MM.1S (cell line): ENCODE measurements at regions not wholly inside any gene's neighbourhood (a gene's known extent, or its start where the extent isn't known, plus 50 kb on each side); places are given as distances from the start of the nearest gene placed in this dataset.

Experiments used
- DNase-seq: peaks from one replicate; pipeline ENCODE4 v3.0.0-alpha.2; 2015
- H2AFZ ChIP-seq: fragments of 300-600 bp; sonication (generic); 2 replicates; pipeline ENCODE4 v1.6.0; 2016; ENCODE audit warnings: antibody characterized with exemption, low read length
- H3F3A ChIP-seq: fragments of 300-600 bp; sonication (generic); 2 replicates; pipeline ENCODE4 v1.6.1; 2016; ENCODE audit warnings: mild to moderate bottlenecking, antibody characterized with exemption, low read length, moderate library complexity, mixed read lengths; ENCODE audit not compliant: insufficient read depth
- H3K27ac ChIP-seq: fragments of 300-600 bp; sonication (generic); 2 replicates; pipeline ENCODE4 v1.5.1; 2016; ENCODE audit warnings: mild to moderate bottlenecking, low read length
- H3K27me3 ChIP-seq: fragments of 300-600 bp; sonication (generic); replicated peaks from 2 replicates; pipeline ENCODE4 v1.6.0; 2016; ENCODE audit warnings: low read length; ENCODE audit not compliant: insufficient read depth
- H3K36me3 ChIP-seq: fragments of 300-600 bp; sonication (generic); replicated peaks from 2 replicates; pipeline ENCODE4 v1.6.1; 2016; ENCODE audit warnings: mild to moderate bottlenecking, low read length, mixed read lengths; ENCODE audit not compliant: insufficient read depth
- H3K4me1 ChIP-seq: fragments of 300-600 bp; sonication (generic); 2 replicates; pipeline ENCODE4 v1.6.1; 2016; ENCODE audit warnings: low read length, mixed read lengths
- H3K4me2 ChIP-seq: fragments of 300-600 bp; sonication (generic); 2 replicates; pipeline ENCODE4 v1.6.0; 2016; ENCODE audit warnings: low read depth, low read length
- H3K4me3 ChIP-seq: fragments of 300-600 bp; sonication (generic); 2 replicates; pipeline ENCODE4 v1.5.1; 2016; ENCODE audit warnings: low read length, mixed read lengths
- H3K79me2 ChIP-seq: fragments of 300-600 bp; sonication (generic); 2 replicates; pipeline ENCODE4 v1.6.1; 2016; ENCODE audit warnings: mixed run types, low read length, mixed read lengths
- H3K9ac ChIP-seq: fragments of 300-600 bp; sonication (generic); 2 replicates; pipeline ENCODE4 v1.6.1; 2016; ENCODE audit warnings: low read length, mixed read lengths
- H3K9me2 ChIP-seq: fragments of 300-600 bp; sonication (generic); replicated peaks from 2 replicates; pipeline ENCODE4 v1.6.1; 2016; ENCODE audit warnings: mild to moderate bottlenecking, low read length, mixed read lengths; ENCODE audit not compliant: insufficient read depth
- H3K9me3 ChIP-seq: fragments of 300-600 bp; sonication (generic); replicated peaks from 2 replicates; pipeline ENCODE4 v1.6.1; 2016; ENCODE audit warnings: mild to moderate bottlenecking, low read length, mixed read lengths; ENCODE audit not compliant: insufficient read depth
- H4K20me1 ChIP-seq: fragments of 300-600 bp; sonication (generic); 2 replicates; pipeline ENCODE4 v1.6.1; 2016; ENCODE audit warnings: mild to moderate bottlenecking, low read length, moderate library complexity, mixed read lengths; ENCODE audit not compliant: insufficient read depth
- EZH2 ChIP-seq: fragments of 300-600 bp; sonication (generic); optimal IDR thresholded peaks from 2 replicates; pipeline ENCODE3; 2017; ENCODE audit warnings: low read depth, mild to moderate bottlenecking, antibody characterized with exemption, low read length, mixed read lengths
- EZH2phosphoT487 ChIP-seq: fragments of 300-600 bp; sonication (generic); IDR thresholded peaks from 2 replicates; pipeline ENCODE4 v1.6.1; 2018; ENCODE audit warnings: antibody characterized with exemption, low read length
- TF ChIP-seq, protein P1 (sequence below): fragments of 300-600 bp; sonication (generic); IDR thresholded peaks from 2 replicates; pipeline ENCODE4 v1.5.1; 2016; ENCODE audit warnings: antibody characterized with exemption, low read length, mixed read lengths

DNA sequence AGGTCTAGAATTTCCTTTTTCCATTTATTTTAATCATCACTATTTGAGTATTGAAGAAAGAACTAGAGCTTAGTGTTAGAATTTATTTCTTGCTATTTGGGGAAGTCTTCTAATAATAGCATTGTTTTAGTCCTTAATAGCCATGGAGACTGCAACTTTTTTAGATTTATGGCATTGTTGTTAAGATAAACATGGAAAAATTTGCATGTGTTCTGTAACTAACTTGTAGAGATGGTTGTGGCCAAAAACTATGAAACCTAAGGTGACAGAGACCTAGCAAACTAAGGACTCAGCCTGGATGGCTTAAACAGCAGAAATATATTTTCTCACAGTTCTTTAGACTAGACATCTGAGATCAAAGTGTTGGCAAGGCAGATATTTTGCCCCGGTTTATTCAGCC lies 246.4 kb downstream of the SPRY2 start:
- Histone ChIP-seq H4K20me1 (no peaks in the 10 kb centered on the region), H3K27me3 (no peaks in the 10 kb centered on the region), H3K9me2 (no peaks in the 10 kb centered on the region), H2AFZ (no peak overlapping the region), H3F3A (no peaks in the 10 kb centered on the region), H3K4me1 (no peaks in the 10 kb centered on the region), H3K79me2 (no peaks in the 10 kb centered on the region), H3K36me3 (no peaks in the 10 kb centered on the region), H3K4me2 (no peak overlapping the region), H3K4me3 (no peak overlapping the region), H3K9me3 (no peaks in the 10 kb centered on the region), H3K9ac (no peak overlapping the region), H3K27ac (no peak overlapping the region)
- DNase-seq: no peak
- TF ChIP-seq, protein P1, sequence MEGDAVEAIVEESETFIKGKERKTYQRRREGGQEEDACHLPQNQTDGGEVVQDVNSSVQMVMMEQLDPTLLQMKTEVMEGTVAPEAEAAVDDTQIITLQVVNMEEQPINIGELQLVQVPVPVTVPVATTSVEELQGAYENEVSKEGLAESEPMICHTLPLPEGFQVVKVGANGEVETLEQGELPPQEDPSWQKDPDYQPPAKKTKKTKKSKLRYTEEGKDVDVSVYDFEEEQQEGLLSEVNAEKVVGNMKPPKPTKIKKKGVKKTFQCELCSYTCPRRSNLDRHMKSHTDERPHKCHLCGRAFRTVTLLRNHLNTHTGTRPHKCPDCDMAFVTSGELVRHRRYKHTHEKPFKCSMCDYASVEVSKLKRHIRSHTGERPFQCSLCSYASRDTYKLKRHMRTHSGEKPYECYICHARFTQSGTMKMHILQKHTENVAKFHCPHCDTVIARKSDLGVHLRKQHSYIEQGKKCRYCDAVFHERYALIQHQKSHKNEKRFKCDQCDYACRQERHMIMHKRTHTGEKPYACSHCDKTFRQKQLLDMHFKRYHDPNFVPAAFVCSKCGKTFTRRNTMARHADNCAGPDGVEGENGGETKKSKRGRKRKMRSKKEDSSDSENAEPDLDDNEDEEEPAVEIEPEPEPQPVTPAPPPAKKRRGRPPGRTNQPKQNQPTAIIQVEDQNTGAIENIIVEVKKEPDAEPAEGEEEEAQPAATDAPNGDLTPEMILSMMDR: no peak
- no peak for TF ChIP-seq EZH2phosphoT487
- TF ChIP-seq EZH2: no peak

DNA sequence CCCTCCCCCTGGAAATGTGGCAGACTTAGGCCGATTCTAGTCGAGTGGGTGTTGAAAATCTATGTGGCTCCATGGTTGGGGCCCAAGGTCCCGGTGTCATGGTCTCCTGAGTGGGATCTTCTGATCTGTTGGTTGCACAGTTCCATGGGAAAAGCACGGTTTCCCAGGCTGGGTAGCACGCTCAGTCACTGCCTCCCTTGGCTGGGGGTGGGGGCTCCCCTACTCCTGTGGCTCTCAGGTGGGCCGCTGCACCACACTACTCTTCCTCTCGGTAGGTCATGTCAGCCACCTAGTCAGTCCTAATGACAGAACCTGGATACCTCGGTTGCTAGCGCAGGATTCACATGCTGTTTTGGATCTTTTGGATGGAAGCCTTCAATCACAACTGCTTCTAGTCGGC lies 247.0 kb downstream of the SPRY2 start:
- H3F3A ChIP-seq: no peaks in the 10 kb centered on the region

DNA sequence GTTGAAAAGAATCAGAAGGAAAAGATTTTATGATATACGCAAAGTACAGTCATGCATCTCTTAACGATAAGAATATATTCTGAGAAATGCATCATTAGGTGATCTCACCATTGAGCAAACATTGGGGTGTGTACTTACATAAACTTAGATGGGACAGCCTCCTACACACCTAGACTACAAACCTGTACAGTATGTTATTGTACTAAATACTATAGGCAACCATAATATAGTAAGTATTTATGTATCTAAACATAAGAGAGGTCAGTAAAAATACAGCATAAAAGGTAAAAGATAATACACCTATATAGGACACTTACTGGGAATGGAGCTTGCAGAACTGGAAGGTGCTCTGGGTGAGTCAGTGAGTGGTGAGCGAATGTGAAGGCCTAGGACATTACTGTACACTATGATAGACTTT lies 254.6 kb downstream of the SPRY2 start:
- Histone ChIP-seq H3K4me3 (no peak overlapping the region), H3K79me2 (no peaks in the 10 kb centered on the region), H2AFZ (no peak overlapping the region), H3K27me3 (no peaks in the 10 kb centered on the region), H3K9me2 (no peaks in the 10 kb centered on the region), H3K9ac (no peak overlapping the region), H3K4me2 (no peak overlapping the region), H3K27ac (no peak overlapping the region), H3F3A (no peaks in the 10 kb centered on the region), H3K4me1 (no peaks in the 10 kb centered on the region), H3K36me3 (no peaks in the 10 kb centered on the region), H3K9me3 (no peaks in the 10 kb centered on the region), H4K20me1 (no peaks in the 10 kb centered on the region)
- no peak for DNase-seq
- TF ChIP-seq EZH2phosphoT487: no peak
- TF ChIP-seq, protein P1: no peak

More for the DNA sequence above, 247.0 kb downstream of the SPRY2 start:
- Histone ChIP-seq H3K4me2 (no peak overlapping the region), H3K4me1 (no peaks in the 10 kb centered on the region), H3K27ac (no peak overlapping the region), H3K9me2 (no peaks in the 10 kb centered on the region), H3K4me3 (no peak overlapping the region), H2AFZ (no peak overlapping the region), H3K27me3 (no peaks in the 10 kb centered on the region), H3K9me3 (no peaks in the 10 kb centered on the region), H3K79me2 (no peaks in the 10 kb centered on the region), H3K9ac (no peak overlapping the region), H4K20me1 (no peaks in the 10 kb centered on the region), H3K36me3 (no peaks in the 10 kb centered on the region)
- DNase-seq: no peak
- TF ChIP-seq, protein P1: no peak
- TF ChIP-seq EZH2phosphoT487 (no peak), EZH2 (no peak)
